Transverse colon (tissue), 4 donors: ENCODE measurements at regions not wholly inside any gene's neighbourhood (a gene's known extent, or its start where the extent isn't known, plus 50 kb on each side); places are given as distances from the start of the nearest gene placed in this dataset.

Experiments
- DNase-seq: peaks from one replicate; pipeline ENCODE4 v3.0.0-alpha.2; 2019
- H3K27ac ChIP-seq, 4 donors: fragments of 200-600 bp; sonication (generic); 2 replicates each; pipeline ENCODE4 v1.5.1; 2016 to 2018; ENCODE audit warnings: inconsistent platforms in 4 of 4
- H3K27me3 ChIP-seq: fragments of 200-600 bp; sonication (generic); 2 replicates; pipeline ENCODE4 v1.5.1; 2017; ENCODE audit warnings: inconsistent platforms
- H3K36me3 ChIP-seq, 4 donors: fragments of 200-600 bp; sonication (generic); 2 replicates each; pipeline ENCODE4 v1.5.1; 2017 to 2019; ENCODE audit warnings: inconsistent platforms in 4 of 4
- H3K4me1 ChIP-seq, 4 donors: fragments of 200-600 bp; sonication (generic); 2 replicates each; pipeline ENCODE4 v1.5.1; 2017 to 2020; ENCODE audit warnings: inconsistent platforms in 4 of 4
- H3K4me3 ChIP-seq, 4 donors: fragments of 200-600 bp; sonication (generic); 1 replicate in 1 of 4; 2 replicates in 3 of 4; pipeline versions ENCODE4 v1.5.1 to v1.6.1; 2017 to 2019; ENCODE audit warnings: inconsistent platforms in 4 of 4
- H3K9me3 ChIP-seq, 2 donors: fragments of 200-600 bp; sonication (generic); 2 replicates each; pipeline ENCODE4 v1.5.1; 2017 to 2019; ENCODE audit warnings: inconsistent platforms in 2 of 2
- CTCF ChIP-seq, 5 experiments: fragments of 200-600 bp in 3 of 5; fragments of 450-650 bp in 2 of 5; sonication (generic) in 3 of 5; IDR thresholded peaks; 1 replicate in 2 of 5; 2 replicates in 3 of 5; pipeline ENCODE4 v1.5.1; 2016 to 2017; ENCODE audit warnings: antibody characterized with exemption in 5 of 5, inconsistent platforms in 3 of 5, mild to moderate bottlenecking in 2 of 5, moderate library complexity in 1 of 5
- EP300 ChIP-seq: sonication (generic); formaldehyde crosslinking; IDR thresholded peaks from one replicate; pipeline ENCODE4 v1.6.1; 2017; ENCODE audit warnings: antibody characterized with exemption, low read depth
- POLR2A ChIP-seq: fragments of 450-650 bp; IDR thresholded peaks from one replicate; pipeline ENCODE4 v1.6.1; 2016; ENCODE audit warnings: antibody characterized with exemption, mild to moderate bottlenecking, moderate library complexity
- POLR2AphosphoS5 ChIP-seq, 3 donors: sonication (generic); formaldehyde crosslinking; IDR thresholded peaks; one replicate each; pipeline ENCODE4 v1.6.1; 2016; ENCODE audit warnings: antibody characterized with exemption in 3 of 3
- WGBS, 2 donors: methylation state at CpG; one replicate each; pipeline ENCODE4 v1.1.5; 2018; ENCODE audit warnings: low coverage in 1 of 2; 5-methylcytosine and 5-hydroxymethylcytosine counted together
- in situ Hi-C, 4 donors: fragments of 200-750 bp; cut with MboI; loops; one replicate each; pipeline versions ENCODE4 v1.15.0 to v1.15.1; 2017; ENCODE audit warnings: low sequenced_read_pairs in 3 of 4, low pct_ligation_motif_present in 1 of 4, low pct_unique_long_range_greater_than_20kb in 1 of 4
- intact Hi-C: fragments of 100-400 bp; cut with DNase I; formaldehyde crosslinking; loops from one replicate; pipeline ENCODE4 v1.15.1; 2023; ENCODE audit warnings: low total_unique reads

GRCh38 chr17:27983853-27984252 is 58.6 kb upstream of the NLK start:
- no peak overlapping the region for H3K27ac ChIP-seq
- no peak for TF ChIP-seq EP300
- TF ChIP-seq CTCF (IDR thresholded peaks at IDR 0.05), result no peak
- no peak for TF ChIP-seq POLR2A
- no peak for TF ChIP-seq POLR2AphosphoS5 (IDR thresholded peaks at IDR 0.05)
- WGBS, 2 donors, result 94 to 100% methylated on average over 1 of the region's 1 CpG
- no peaks in the 10 kb centered on the region for H3K36me3 ChIP-seq
- H3K4me1 ChIP-seq, result peaks cover 0 to 6% (median 0%) of the 10 kb centered on the region in 4 donors
- H3K27me3 ChIP-seq, result no peaks in the 10 kb centered on the region
- intact Hi-C loops (no loop called here), in situ Hi-C loops (no loop called here)
- no peak overlapping the region for H3K4me3 ChIP-seq
- no peaks in the 10 kb centered on the region for H3K9me3 ChIP-seq
- no peak for DNase-seq

- no peak for TF ChIP-seq EP300
- TF ChIP-seq POLR2A, result no peak
- TF ChIP-seq POLR2AphosphoS5 (IDR thresholded peaks at IDR 0.05), result no peak
- no peak for TF ChIP-seq CTCF (IDR thresholded peaks at IDR 0.05)
- Histone ChIP-seq H3K27ac (no peak overlapping the region), H3K27me3 (no peaks in the 10 kb centered on the region), H3K4me3 (no peak overlapping the region), H3K9me3 (no peaks in the 10 kb centered on the region), H3K4me1 (peaks cover 0 to 6% (median 0%) of the 10 kb centered on the region in 4 donors), H3K36me3 (no peaks in the 10 kb centered on the region)
- in situ Hi-C loops (no loop called here), intact Hi-C loops (no loop called here)
- DNase-seq, result no peak
- WGBS, 2 donors, result 36 to 69% methylated on average over 6 to 7 of the region's 7 CpGs
Observed at GRCh38 chr17:27984404-27984803, 58.1 kb upstream of the NLK start.

- H3K4me3 ChIP-seq, result no peak overlapping the region
- no peaks in the 10 kb centered on the region for H3K27me3 ChIP-seq
- 28 to 49% methylated on average over 2 to 6 of the region's 6 CpGs for WGBS, 2 donors
- no peak for TF ChIP-seq POLR2A
- no peak for TF ChIP-seq EP300
- no peak for TF ChIP-seq POLR2AphosphoS5 (IDR thresholded peaks at IDR 0.05)
- no peak for TF ChIP-seq CTCF (IDR thresholded peaks at IDR 0.05)
- in situ Hi-C loops, result no loop called here
- no peaks in the 10 kb centered on the region for H3K36me3 ChIP-seq
- peaks cover 0 to 6% (median 0%) of the 10 kb centered on the region in 4 donors for H3K4me1 ChIP-seq
- H3K27ac ChIP-seq, result no peak overlapping the region
- no peak for DNase-seq
- intact Hi-C loops, result no loop called here
- H3K9me3 ChIP-seq, result no peaks in the 10 kb centered on the region
Observed at GRCh38 chr17:27984816-27985215, 57.7 kb upstream of the NLK start.

- H3K27me3 ChIP-seq, result no peaks in the 10 kb centered on the region
- no peak overlapping the region for H3K27ac ChIP-seq
- 0 to 21% methylated on average over 1 to 7 of the region's 7 CpGs for WGBS, 2 donors
- DNase-seq, result no peak
- intact Hi-C loops (no loop called here), in situ Hi-C loops (no loop called here)
- no peaks in the 10 kb centered on the region for H3K9me3 ChIP-seq
- peaks cover 0 to 6% (median 0%) of the 10 kb centered on the region in 4 donors for H3K4me1 ChIP-seq
- H3K4me3 ChIP-seq, result no peak overlapping the region
- no peaks in the 10 kb centered on the region for H3K36me3 ChIP-seq
- TF ChIP-seq POLR2A, result no peak
- TF ChIP-seq CTCF (IDR thresholded peaks at IDR 0.05), result no peak
- no peak for TF ChIP-seq POLR2AphosphoS5 (IDR thresholded peaks at IDR 0.05)
- no peak for TF ChIP-seq EP300
Observed at GRCh38 chr17:27985306-27985705, 57.2 kb upstream of the NLK start.
